HG02943 (cell line): ENCODE measurements at regions not wholly inside any gene's neighbourhood (a gene's known extent, or its start where the extent isn't known, plus 50 kb on each side); places are given as distances from the start of the nearest gene placed in this dataset.
"Not testable (repeated sequence)": the region's sequence is repeated elsewhere in the genome, so short reads cannot be mapped to it uniquely, and the experiment has no call there.

Source experiments
- ATAC-seq: cut with Tn5 transposase; IDR thresholded peaks from one replicate; pipeline ENCODE4 v1.9.1; 2021; ENCODE audit warnings: mild to moderate bottlenecking, low read depth, moderate library complexity; ENCODE audit not compliant: unreplicated experiment

- peak; percentile 81 for ATAC-seq
These were observed 51.4 kb upstream of the LSM6 start for GRCh38 chr4:146124023-146124680.

GRCh38 chr4:146123231-146123630 is 52.3 kb upstream of the LSM6 start:
- ATAC-seq = no peak

GRCh38 chr4:146122398-146122797 is 53.1 kb upstream of the LSM6 start:
- no peak for ATAC-seq

- no peak for ATAC-seq
These were observed 53.8 kb upstream of the LSM6 start for GRCh38 chr4:146121757-146122156.

GRCh38 chr4:146119845-146120404 is 55.6 kb upstream of the LSM6 start:
- ATAC-seq = no peak

GRCh38 chr4:146114066-146114465 is 61.5 kb upstream of the LSM6 start:
- ATAC-seq = no peak

GRCh38 chr4:146113171-146113570 is 62.3 kb upstream of the LSM6 start:
- no peak for ATAC-seq

- ATAC-seq = no peak
These were observed 63.1 kb upstream of the LSM6 start for GRCh38 chr4:146112389-146112788.

GRCh38 chr4:146110871-146111485 is 64.5 kb upstream of the LSM6 start:
- no peak for ATAC-seq

GRCh38 chr4:146108756-146109155 is 66.8 kb upstream of the LSM6 start:
- no peak for ATAC-seq

GRCh38 chr4:146107587-146108240 is 67.8 kb upstream of the LSM6 start:
- no peak for ATAC-seq

GRCh38 chr4:146105464-146105863 is 70.1 kb upstream of the LSM6 start:
- no peak for ATAC-seq

GRCh38 chr4:146104541-146104940 is 71.0 kb upstream of the LSM6 start:
- no peak for ATAC-seq

- ATAC-seq = not testable (repeated sequence)
These were observed 71.5 kb upstream of the LSM6 start for GRCh38 chr4:146104052-146104451.

GRCh38 chr4:146099585-146099984 is 75.9 kb upstream of the LSM6 start:
- no peak for ATAC-seq

- ATAC-seq = peak; percentile 56
These were observed 76.5 kb upstream of the LSM6 start for GRCh38 chr4:146098978-146099377.

- no peak for ATAC-seq
These were observed 77.1 kb upstream of the LSM6 start for GRCh38 chr4:146098397-146098796.

- ATAC-seq = no peak
These were observed 79.1 kb upstream of the LSM6 start for GRCh38 chr4:146096371-146096770.

- ATAC-seq = peak; percentile 43
These were observed 79.7 kb upstream of the LSM6 start for GRCh38 chr4:146095860-146096259.

- no peak for ATAC-seq
These were observed 80.3 kb upstream of the LSM6 start for GRCh38 chr4:146095091-146095690.

- ATAC-seq = no peak
These were observed 86.8 kb upstream of the LSM6 start for GRCh38 chr4:146088690-146089089.
